HepG2 (cell line): ENCODE measurements at regions not wholly inside any gene's neighbourhood (a gene's known extent, or its start where the extent isn't known, plus 50 kb on each side); places are given as distances from the start of the nearest gene placed in this dataset.

ENCODE experiments used
- AFF4 ChIP-seq: sonication (generic); formaldehyde crosslinking; IDR thresholded peaks from 2 replicates; pipeline ENCODE4 v1.4.0; 2020; ENCODE audit warnings: missing genetic modification reagents
- CREB3 ChIP-seq: sonication (generic); formaldehyde crosslinking; IDR thresholded peaks from 2 replicates; pipeline ENCODE4 v1.5.0; 2020; ENCODE audit warnings: missing genetic modification reagents
- FOXA3 ChIP-seq: IDR thresholded peaks from 2 replicates; pipeline ENCODE4 v1.6.1; 2016; ENCODE audit warnings: missing genetic modification reagents, missing compliant biosample characterization
- HOXD1 ChIP-seq: sonication (generic); formaldehyde crosslinking; IDR thresholded peaks from 2 replicates; pipeline ENCODE4 v1.5.0; 2020; ENCODE audit warnings: missing genetic modification reagents
- ISL2 ChIP-seq: sonication (generic); formaldehyde crosslinking; IDR thresholded peaks from 2 replicates; pipeline ENCODE4 v1.5.0; 2020; ENCODE audit warnings: missing genetic modification reagents
- MAFK ChIP-seq, 2 experiments: IDR thresholded peaks in 1 of 2; conservative IDR thresholded peaks in 1 of 2; 2 replicates each; pipeline ENCODE4 v1.6.1; 2011; ENCODE audit warnings: improper control_type of control experiment in 2 of 2, low read length in 2 of 2
- MED1 ChIP-seq: sonication (generic); formaldehyde crosslinking; IDR thresholded peaks from 2 replicates; pipeline ENCODE4 v1.4.0; 2020; ENCODE audit warnings: missing genetic modification reagents
- PHF20 ChIP-seq: sonication (generic); formaldehyde crosslinking; IDR thresholded peaks from 2 replicates; pipeline ENCODE4 v1.5.0; 2020; ENCODE audit warnings: mild to moderate bottlenecking, missing genetic modification reagents
- RAD21 ChIP-seq: fragments of 450-650 bp; formaldehyde crosslinking; IDR thresholded peaks from 2 replicates; pipeline ENCODE4 v1.5.0; 2020; ENCODE audit warnings: mild to moderate bottlenecking
- RFX5 ChIP-seq: IDR thresholded peaks from 2 replicates; pipeline ENCODE4 v1.6.1; 2011; ENCODE audit warnings: low read depth, low read length, improper control_type of control experiment
- SMC3 ChIP-seq: IDR thresholded peaks from 2 replicates; pipeline ENCODE4 v1.6.1; 2011; ENCODE audit warnings: low read length, improper control_type of control experiment
- THAP11 ChIP-seq: IDR thresholded peaks from 2 replicates; pipeline ENCODE4 v1.6.1; 2016; ENCODE audit warnings: missing biosample characterization, missing genetic modification reagents
- ZBTB43 ChIP-seq: sonication (generic); formaldehyde crosslinking; conservative IDR thresholded peaks from 2 replicates; pipeline ENCODE4 v1.4.0; 2020; ENCODE audit warnings: missing genetic modification reagents
- ZFAT ChIP-seq: sonication (generic); formaldehyde crosslinking; conservative IDR thresholded peaks from 2 replicates; pipeline ENCODE4 v1.8.1; 2023; ENCODE audit warnings: missing genetic modification reagents, inconsistent platforms
- ZNF260 ChIP-seq: sonication (generic); formaldehyde crosslinking; IDR thresholded peaks from 2 replicates; pipeline ENCODE4 v1.4.0; 2020; ENCODE audit warnings: missing genetic modification reagents, low read depth, mild to moderate bottlenecking, borderline replicate concordance
- ZNF407 ChIP-seq: sonication (generic); formaldehyde crosslinking; IDR thresholded peaks from one replicate; pipeline ENCODE4 v1.5.1; 2020; ENCODE audit warnings: mild to moderate bottlenecking, missing genetic modification reagents; ENCODE audit errors: not compliant biosample characterization
- ZNF644 ChIP-seq: IDR thresholded peaks from 2 replicates; pipeline ENCODE4 v1.6.1; 2016; ENCODE audit warnings: low read depth
- ZNF775 ChIP-seq: sonication (generic); formaldehyde crosslinking; IDR thresholded peaks from 2 replicates; pipeline ENCODE4 v1.4.0; 2020; ENCODE audit warnings: missing genetic modification reagents, mild to moderate bottlenecking, moderate library complexity, borderline replicate concordance

GRCh38 chr5:92916036-92916435, 665.0 kb downstream of the NR2F1-AS1 start (continued):
- no peak for TF ChIP-seq AFF4
- no peak for TF ChIP-seq HOXD1 (CRISPR knock-in tag)
- TF ChIP-seq FOXA3, result peak; percentile 63
- TF ChIP-seq ZFAT (CRISPR knock-in tag), result no peak
- TF ChIP-seq ZNF260 (CRISPR knock-in tag), result no peak
- no peak for TF ChIP-seq ZNF407 (CRISPR knock-in tag)
- TF ChIP-seq CREB3 (CRISPR knock-in tag), result no peak
- TF ChIP-seq ISL2 (CRISPR knock-in tag), result peak; percentile 57; the same call in 1 of the 2 replicates
- TF ChIP-seq ZNF775, result no peak
- TF ChIP-seq PHF20, result no peak
- peak; percentile 86 for TF ChIP-seq MED1 (CRISPR knock-in tag)
- TF ChIP-seq RAD21 (CRISPR knock-in tag), result no peak
- TF ChIP-seq THAP11 (CRISPR knock-in tag), result 0 out of 2 replicates have a peak, but pooled peaks have one; percentile 27
- TF ChIP-seq ZNF644, result 0 out of 2 replicates have a peak, but pooled peaks have one; percentile 34
- peak; percentile 30 for TF ChIP-seq SMC3
- TF ChIP-seq MAFK (conservative IDR thresholded peaks at IDR 0.05 in 1 of 2, IDR thresholded peaks at IDR 0.05 in 1 of 2; ENCODE audit: low read length in 2 of 2), result no peak
- 0 out of 2 replicates have a peak, but pooled peaks have one; percentile 28 for TF ChIP-seq ZBTB43 (CRISPR knock-in tag)
- no peak for TF ChIP-seq RFX5
